HG02981 (cell line): ENCODE measurements at regions not wholly inside any gene's neighbourhood (a gene's known extent, or its start where the extent isn't known, plus 50 kb on each side); places are given as distances from the start of the nearest gene placed in this dataset.
"Not testable (repeated sequence)": the region's sequence is repeated elsewhere in the genome, so short reads cannot be mapped to it uniquely, and the experiment has no call there.

Experiments used
- ATAC-seq: cut with Tn5 transposase; IDR thresholded peaks from one replicate; pipeline ENCODE4 v1.9.1; 2021; ENCODE audit warnings: mild to moderate bottlenecking, moderate library complexity; ENCODE audit not compliant: unreplicated experiment

GRCh38 chr4:49226216-49226866 is 240.3 kb downstream of the CWH43 start:
- ATAC-seq, result not testable (repeated sequence)

DNA sequence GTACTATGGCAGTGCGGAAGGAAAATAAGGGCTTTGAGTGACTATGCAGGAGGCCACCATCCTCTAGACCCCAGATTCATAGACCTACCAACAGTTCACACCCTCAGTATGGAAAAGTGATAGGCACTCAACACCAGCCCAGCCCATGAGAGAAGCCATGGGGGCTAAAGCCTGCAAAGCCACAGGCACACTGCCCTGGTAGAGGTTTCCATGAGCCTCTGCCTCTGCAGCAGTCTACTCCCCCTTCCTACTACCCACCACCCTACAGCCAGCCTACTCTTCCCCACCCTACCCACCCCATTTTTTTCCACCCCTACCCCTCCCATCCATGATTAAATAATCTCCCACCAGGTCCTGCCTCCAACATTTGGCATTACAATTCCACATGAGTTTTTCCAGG is 241.9 kb downstream of the CWH43 start:
- ATAC-seq, result not testable (repeated sequence)

GRCh38 chr4:49229243-49229642 is 243.2 kb downstream of the CWH43 start:
- not testable (repeated sequence) for ATAC-seq

DNA sequence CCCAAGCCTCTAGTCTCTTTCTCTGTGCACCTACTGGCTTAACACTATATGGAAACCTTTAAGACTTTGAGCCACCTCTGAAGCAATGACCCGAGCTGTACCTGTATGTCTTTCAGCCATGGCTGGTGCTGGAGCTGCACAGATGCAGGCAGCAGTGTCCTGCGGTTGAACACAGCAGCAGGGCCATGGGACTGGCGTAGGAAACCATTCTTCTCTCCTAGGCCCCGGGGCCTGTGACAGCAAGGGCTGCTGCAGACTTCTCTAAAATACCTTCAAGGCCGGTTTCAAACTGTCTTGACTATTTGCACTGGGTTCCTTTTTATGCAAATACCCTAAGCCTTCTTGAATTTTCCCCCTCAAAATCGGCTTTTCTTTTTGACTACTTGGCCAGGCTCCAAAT is 243.6 kb downstream of the CWH43 start:
- ATAC-seq, result not testable (repeated sequence)

GRCh38 chr4:49233346-49233745 is 247.3 kb downstream of the CWH43 start:
- ATAC-seq, result not testable (repeated sequence)

- ATAC-seq, result not testable (repeated sequence)
Measured at GRCh38 chr4:49233749-49234148, 247.7 kb downstream of the CWH43 start.

DNA sequence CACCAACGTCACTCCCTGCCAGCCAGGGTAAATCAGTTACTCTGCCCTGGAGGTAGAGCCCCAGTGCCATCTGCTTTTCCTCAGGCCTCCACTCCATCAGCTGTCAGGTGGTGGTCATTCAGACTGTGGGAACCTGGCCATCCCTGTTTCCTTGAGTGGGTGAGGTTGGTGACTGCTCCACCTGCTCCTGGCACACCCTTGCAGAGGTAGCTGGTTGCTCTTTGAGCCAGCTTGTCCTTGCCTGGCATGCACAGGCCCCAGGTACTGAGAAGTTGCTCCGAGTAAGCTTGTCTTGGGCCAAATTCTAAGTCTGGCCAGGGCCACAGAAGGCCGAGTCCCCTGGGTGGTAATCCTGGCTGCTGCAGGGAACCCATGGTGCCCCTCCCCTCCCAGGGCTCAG is 248.3 kb downstream of the CWH43 start:
- ATAC-seq, result not testable (repeated sequence)

- not testable (repeated sequence) for ATAC-seq
Measured at GRCh38 chr4:49235413-49236160, 249.5 kb downstream of the CWH43 start.

DNA sequence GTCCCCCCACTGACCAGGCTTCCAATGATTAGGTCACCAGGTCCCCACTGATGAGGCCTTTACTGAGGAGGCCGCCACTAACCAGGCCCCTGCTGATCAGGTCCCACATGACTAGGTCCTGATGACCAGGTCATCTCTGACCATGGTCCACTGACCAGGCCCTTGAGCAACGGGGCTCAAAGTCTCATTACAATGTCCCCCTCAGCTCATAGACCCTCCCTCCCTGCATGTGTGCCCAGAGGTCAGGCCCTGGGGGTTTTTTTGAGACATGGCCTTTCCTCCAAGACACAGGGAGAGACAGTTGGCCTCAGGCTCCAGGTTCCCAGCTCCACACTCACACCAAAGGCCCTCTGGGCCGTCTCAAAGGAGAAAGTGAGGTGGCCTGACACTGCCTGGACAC is 250.4 kb downstream of the CWH43 start:
- ATAC-seq, result not testable (repeated sequence)

DNA sequence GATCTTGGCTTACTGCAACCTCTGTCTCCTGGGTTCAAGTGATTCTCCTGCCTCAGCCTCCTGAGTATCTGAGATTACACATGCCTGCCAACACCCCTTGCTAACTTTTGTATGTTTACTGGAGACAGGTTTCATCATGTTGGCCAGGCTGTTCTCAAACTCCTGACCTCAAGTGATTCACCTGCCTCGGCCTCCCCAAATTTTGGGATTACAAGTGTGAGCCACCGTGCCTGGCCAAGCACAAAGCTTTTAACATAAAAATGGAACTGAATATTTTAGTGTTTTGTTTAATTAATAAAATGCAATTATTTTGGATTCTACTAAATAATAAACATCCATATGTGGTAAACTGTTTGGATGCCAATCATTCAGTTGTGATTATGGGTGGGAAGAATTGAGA is 255.2 kb downstream of the CWH43 start:
- not testable (repeated sequence) for ATAC-seq

DNA sequence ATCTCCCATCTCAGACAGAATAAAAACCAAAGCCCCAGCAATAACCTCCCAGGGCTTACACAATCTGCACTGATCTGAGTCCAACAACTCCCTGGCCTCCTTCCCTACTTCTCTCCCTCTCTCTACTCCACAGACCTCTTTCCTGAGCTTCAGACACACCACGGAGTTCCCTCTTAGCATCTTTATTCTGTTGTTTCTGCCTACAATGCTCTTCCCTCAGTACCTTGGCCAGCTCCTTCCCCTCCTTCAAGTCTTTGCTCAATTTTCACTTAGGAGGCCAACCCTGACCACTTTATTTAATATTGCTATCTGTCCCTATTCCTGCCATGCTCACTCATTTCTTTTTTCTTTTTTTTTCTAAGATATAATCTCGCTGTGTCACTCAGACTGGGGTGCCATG is 276.7 kb downstream of the CWH43 start:
- ATAC-seq, result not testable (repeated sequence)

DNA sequence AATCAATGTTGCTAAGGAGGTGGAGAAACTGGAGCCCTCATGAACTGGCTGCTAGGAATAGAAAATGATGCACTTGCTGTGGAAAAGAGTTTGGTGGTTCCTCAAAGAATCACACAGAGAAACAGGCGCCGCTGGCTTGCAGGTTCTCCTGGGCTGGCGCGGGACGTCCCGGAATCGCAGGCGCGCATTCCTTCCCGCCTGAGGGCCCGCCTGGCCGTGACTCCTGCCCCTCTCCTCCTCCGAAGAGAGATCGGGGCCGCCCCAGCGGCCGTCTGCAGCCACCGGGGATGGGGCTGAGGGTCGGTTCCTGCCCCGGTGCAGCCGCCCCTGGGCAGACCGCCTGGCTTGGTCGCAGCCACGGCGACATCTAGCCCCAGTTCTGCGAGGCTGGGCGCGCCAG is 284.4 kb downstream of the CWH43 start:
- ATAC-seq, result not testable (repeated sequence)

DNA sequence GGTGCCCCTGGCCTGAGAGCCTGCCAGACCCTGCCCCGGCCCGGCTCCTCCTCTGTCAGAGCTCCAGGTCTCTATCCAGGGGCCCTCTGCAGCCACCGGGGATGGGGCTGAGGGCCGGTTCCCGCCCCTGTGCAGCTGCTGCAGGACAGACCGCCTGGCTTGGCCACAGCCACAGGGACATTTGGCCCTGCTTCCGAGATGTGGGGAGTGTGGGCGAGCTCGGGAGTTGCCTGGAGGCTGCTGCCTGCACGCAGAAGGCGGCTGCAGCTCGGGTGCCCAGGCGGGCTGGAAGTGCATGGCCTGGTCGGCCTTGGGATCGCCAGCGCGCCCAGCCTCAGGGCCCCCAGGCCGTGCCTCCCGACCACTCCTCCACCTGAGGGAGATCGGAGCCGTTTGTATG is 284.8 kb downstream of the CWH43 start:
- ATAC-seq, result not testable (repeated sequence)

DNA sequence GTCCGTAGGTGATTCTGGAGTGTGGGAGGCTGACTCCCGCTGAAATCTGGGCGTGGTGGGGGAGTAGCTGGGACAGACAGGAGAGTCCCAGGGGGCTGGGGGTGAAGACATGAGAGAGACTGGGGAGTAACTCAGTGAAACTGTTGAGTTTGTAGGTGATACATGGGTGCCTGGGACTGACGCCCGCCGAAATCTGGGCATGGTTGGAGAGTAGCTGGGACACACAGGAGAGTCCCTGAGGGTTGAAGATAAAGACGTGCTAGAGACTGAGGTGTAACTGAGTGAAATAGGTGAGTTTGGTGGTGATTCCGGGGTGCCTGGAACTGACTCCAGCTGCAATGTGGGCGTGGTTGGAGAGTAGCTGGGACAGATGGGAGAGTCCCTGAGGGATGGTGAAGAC is 299.8 kb downstream of the CWH43 start:
- ATAC-seq, result not testable (repeated sequence)

DNA sequence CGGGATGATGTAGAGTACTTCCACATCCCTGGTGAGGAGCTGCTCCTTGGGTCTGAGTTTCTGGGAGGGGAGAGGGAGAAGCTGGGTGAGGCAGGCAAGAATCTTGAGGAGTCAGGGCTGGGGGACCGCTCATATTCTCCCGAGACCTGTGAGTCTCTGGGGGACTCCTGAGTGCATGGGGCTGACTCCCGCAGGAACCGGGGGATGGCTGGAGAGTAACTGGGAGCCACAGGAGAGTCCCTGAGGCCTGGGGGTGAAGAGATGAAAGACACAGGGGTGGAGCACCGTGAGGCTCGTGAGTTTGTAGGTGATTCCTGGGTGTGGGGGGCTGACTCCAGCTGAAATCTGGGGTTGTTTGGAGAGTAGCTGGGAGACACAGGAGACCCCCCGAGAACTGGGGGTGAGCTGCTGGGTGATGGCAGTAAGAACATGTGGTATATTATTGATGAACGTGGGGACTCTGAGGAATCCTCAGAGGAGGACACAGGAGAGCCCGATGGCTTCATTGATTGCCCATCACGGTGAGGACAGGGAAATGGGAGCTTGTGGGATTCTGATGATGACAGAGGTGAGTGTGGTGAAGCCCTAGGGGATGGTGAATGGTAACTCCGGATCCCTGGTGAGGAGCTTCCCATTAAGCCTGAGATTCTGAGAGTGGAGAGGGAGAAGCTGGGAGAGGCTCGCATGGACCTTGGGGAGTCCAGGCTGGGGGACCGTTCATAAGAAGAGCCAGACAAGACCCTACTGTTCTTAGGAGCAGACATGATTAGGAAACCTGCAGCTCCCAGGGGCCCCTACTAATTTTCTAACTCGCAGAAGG is 301.1 kb downstream of the CWH43 start:
- ATAC-seq, result not testable (repeated sequence)

DNA sequence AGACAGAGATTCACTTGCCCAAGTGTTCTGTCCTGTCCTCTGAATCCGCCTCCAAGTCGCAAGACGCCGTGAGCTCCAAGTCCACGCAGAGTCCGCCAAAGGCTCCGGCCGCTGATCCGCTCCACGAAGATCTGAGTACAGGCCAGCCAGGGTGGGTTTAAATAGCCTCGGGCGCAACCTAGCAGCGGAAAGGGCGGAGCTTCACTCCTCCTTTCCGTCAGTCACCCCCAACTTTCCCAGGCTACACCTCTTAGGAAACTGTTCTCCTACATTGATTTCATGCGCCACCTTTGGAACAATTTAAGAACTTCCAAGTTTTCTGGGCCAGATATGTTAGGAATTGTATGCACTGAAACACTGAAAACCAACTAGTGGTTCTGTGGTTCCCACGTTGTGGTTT is 301.8 kb downstream of the CWH43 start:
- not testable (repeated sequence) for ATAC-seq

- ATAC-seq, result not testable (repeated sequence)
Measured at GRCh38 chr4:49288796-49289195, 302.7 kb downstream of the CWH43 start.

DNA sequence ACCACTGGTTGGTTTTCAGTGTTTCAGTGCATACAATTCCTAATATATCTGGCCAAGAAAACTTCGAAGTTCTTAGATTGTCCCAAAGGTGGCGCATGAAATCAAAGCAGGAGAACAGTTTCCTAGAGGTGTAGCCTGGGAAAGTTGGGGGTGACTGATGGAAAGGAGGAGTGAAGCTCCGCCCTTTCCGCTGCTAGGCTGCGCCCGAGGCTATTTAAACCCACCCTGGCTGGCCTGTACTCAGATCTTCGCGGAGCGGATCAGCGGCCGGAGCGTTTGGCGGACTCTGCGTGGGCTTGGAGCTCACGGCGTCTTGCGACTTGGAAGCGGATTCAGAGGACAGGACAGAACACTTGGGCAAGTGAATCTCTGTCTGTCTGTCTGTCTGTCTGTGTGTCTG is 328.7 kb downstream of the CWH43 start:
- ATAC-seq, result not testable (repeated sequence)

DNA sequence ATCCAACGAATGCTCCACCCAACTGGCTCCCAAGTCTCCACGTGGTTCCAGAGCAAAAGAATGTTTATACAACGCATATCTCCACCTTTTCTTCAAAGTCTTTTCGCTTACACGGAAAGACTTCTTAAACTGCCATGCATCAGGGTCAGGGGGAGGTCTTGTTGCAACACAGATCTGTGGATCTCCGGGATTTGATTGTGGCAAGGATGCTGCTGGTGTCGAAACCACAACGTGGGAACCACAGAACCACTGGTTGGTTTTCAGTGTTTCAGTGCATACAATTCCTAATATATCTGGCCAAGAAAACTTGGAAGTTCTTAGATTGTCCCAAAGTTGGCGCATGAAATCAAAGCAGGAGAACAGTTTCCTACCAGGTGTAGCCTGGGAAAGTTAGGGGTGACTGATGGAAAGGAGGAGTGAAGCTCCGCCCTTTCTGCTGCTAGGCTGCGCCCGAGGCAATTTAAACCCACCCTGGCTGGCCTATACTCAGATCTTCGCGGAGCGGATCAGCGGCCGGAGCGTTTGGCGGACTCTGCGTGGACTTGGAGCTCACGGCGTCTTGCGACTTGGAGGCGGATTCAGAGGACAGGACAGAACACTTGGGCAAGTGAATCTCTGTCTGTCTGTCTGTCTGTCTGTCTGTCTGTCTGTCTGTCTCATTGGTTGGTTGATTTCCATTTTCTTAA is 334.8 kb downstream of the CWH43 start:
- not testable (repeated sequence) for ATAC-seq

DNA sequence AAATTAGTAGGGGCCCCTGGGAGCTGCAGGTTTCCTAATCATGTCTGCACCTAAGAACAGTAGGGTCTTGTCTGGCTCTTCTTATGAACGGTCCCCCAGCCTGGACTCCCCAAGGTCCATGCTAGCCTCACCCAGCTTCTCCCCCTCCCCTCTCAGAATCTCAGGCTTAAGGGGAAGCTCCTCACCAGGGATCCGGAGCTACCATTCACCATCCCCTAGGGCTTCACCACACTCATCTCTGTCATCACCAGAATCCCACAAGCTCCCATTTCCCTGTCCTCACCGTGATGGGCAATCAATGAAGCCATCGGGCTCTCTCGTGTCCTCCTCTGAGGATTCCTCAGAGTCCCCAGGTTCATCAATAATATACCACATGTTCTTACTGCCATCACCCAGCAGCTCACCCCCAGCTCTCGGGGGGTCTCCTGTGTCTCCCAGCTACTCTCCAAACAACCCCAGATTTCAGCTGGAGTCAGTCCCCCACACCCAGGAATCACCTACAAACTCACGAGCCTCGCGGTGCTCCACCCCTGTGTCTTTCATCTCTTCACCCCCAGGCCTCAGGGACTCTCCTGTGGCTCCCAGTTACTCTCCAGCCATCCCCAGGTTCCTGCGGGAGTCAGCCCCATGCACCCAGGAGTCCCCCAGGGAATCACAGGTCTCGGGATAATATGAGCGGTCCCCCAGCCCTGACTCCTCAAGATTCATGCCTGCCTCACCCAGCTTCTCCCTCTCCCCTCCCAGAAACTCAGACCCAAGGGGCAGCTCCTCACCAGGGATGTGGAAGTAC is 335.6 kb downstream of the CWH43 start:
- ATAC-seq, result not testable (repeated sequence)
